ENCODE measurements at regions not wholly inside any gene's neighbourhood (a gene's known extent, or its start where the extent isn't known, plus 50 kb on each side); places are given as distances from the start of the nearest gene placed in this dataset.
A peak's percentile ranks its signal among the peaks of the same experiment; 100 is the strongest.

GRCh38 chr6:156562019-156562418 is 215.2 kb upstream of the ARID1B start:
- Mint-ChIP-seq H3K27ac (no peak overlapping the region), H3K9me3 (peaks cover 4% of the 10 kb centered on the region), H3K36me3 (ENCODE audit: low read depth) (no peaks in the 10 kb centered on the region), H3K4me3 (no peak overlapping the region), H3K27me3 (peaks cover 6% of the 10 kb centered on the region), H3K4me1 (peaks cover 10% of the 10 kb centered on the region)
- ATAC-seq (no peak), DNase-seq (no peak)

GRCh38 chr6:156560476-156560875 is 216.7 kb upstream of the ARID1B start:
- Mint-ChIP-seq H3K36me3 (ENCODE audit: low read depth) (no peaks in the 10 kb centered on the region), H3K27ac (no peak overlapping the region), H3K27me3 (peaks cover 5% of the 10 kb centered on the region), H3K4me3 (no peak overlapping the region), H3K9me3 (peaks cover 4% of the 10 kb centered on the region), H3K4me1 (peaks cover 18% of the 10 kb centered on the region)
- DNase-seq (no peak), ATAC-seq (no peak)

GRCh38 chr6:156559162-156559690 is 218.0 kb upstream of the ARID1B start:
- peaks cover 5% of the 10 kb centered on the region for H3K27me3 Mint-ChIP-seq
- H3K36me3 Mint-ChIP-seq (ENCODE audit: low read depth) = no peaks in the 10 kb centered on the region
- ATAC-seq (no peak), DNase-seq (no peak)
- H3K27ac Mint-ChIP-seq = no peak overlapping the region
- peaks cover 23% of the 10 kb centered on the region for H3K4me1 Mint-ChIP-seq
- H3K9me3 Mint-ChIP-seq = peaks cover 4% of the 10 kb centered on the region
- H3K4me3 Mint-ChIP-seq = no peak overlapping the region

GRCh38 chr6:156557911-156558259 is 219.3 kb upstream of the ARID1B start:
- Mint-ChIP-seq H3K27ac (no peak overlapping the region), H3K27me3 (peaks cover 5% of the 10 kb centered on the region), H3K9me3 (peaks cover 4% of the 10 kb centered on the region), H3K36me3 (ENCODE audit: low read depth) (no peaks in the 10 kb centered on the region), H3K4me3 (no peak overlapping the region), H3K4me1 (peaks cover 20% of the 10 kb centered on the region)
- DNase-seq (no peak), ATAC-seq (no peak)

GRCh38 chr6:156557251-156557910 is 219.8 kb upstream of the ARID1B start:
- no peak for ATAC-seq
- DNase-seq = no peak
- Mint-ChIP-seq H3K36me3 (ENCODE audit: low read depth) (no peaks in the 10 kb centered on the region), H3K4me1 (peaks cover 20% of the 10 kb centered on the region), H3K4me3 (no peak overlapping the region), H3K9me3 (peaks cover 4% of the 10 kb centered on the region), H3K27me3 (peaks cover 5% of the 10 kb centered on the region), H3K27ac (no peak overlapping the region)

GRCh38 chr6:156556811-156557210 is 220.4 kb upstream of the ARID1B start:
- Mint-ChIP-seq H3K4me1 (peaks cover 20% of the 10 kb centered on the region), H3K4me3 (no peak overlapping the region), H3K27ac (no peak overlapping the region), H3K36me3 (ENCODE audit: low read depth) (no peaks in the 10 kb centered on the region), H3K27me3 (peaks cover 5% of the 10 kb centered on the region), H3K9me3 (peaks cover 4% of the 10 kb centered on the region)
- no peak for ATAC-seq
- DNase-seq = no peak

GRCh38 chr6:156555116-156555515 is 222.1 kb upstream of the ARID1B start:
- no peaks in the 10 kb centered on the region for H3K36me3 Mint-ChIP-seq (ENCODE audit: low read depth)

GRCh38 chr6:156554160-156554559 is 223.0 kb upstream of the ARID1B start:
- Mint-ChIP-seq H3K36me3 (ENCODE audit: low read depth) (no peaks in the 10 kb centered on the region), H3K4me3 (no peak overlapping the region), H3K27ac (no peak overlapping the region), H3K4me1 (peaks cover 20% of the 10 kb centered on the region), H3K27me3 (peaks cover 2% of the 10 kb centered on the region), H3K9me3 (no peaks in the 10 kb centered on the region)
- no peak for DNase-seq
- no peak for ATAC-seq

More at GRCh38 chr6:156555116-156555515, 222.1 kb upstream of the ARID1B start:
- ATAC-seq (peak; percentile 57), DNase-seq (no peak)
- Mint-ChIP-seq H3K9me3 (peaks cover 4% of the 10 kb centered on the region), H3K27me3 (peaks cover 5% of the 10 kb centered on the region), H3K27ac (no peak overlapping the region), H3K4me3 (no peak overlapping the region), H3K4me1 (peaks cover 20% of the 10 kb centered on the region)

GRCh38 chr6:156552849-156553248 is 224.3 kb upstream of the ARID1B start:
- Mint-ChIP-seq H3K27ac (no peak overlapping the region), H3K4me1 (peaks cover 20% of the 10 kb centered on the region), H3K36me3 (ENCODE audit: low read depth) (no peaks in the 10 kb centered on the region), H3K27me3 (no peaks in the 10 kb centered on the region), H3K4me3 (no peak overlapping the region), H3K9me3 (no peaks in the 10 kb centered on the region)
- DNase-seq = no peak
- ATAC-seq = no peak

- Mint-ChIP-seq H3K27me3 (no peaks in the 10 kb centered on the region), H3K36me3 (ENCODE audit: low read depth) (no peaks in the 10 kb centered on the region), H3K9me3 (no peaks in the 10 kb centered on the region), H3K4me1 (peaks cover 11% of the 10 kb centered on the region), H3K27ac (no peak overlapping the region), H3K4me3 (no peak overlapping the region)
- no peak for DNase-seq
- ATAC-seq = no peak
These were observed 226.2 kb upstream of the ARID1B start for GRCh38 chr6:156550949-156551348.

- Mint-ChIP-seq H3K4me3 (no peak overlapping the region), H3K9me3 (no peaks in the 10 kb centered on the region), H3K27me3 (peaks cover 2% of the 10 kb centered on the region), H3K4me1 (no peaks in the 10 kb centered on the region), H3K27ac (no peak overlapping the region), H3K36me3 (ENCODE audit: low read depth) (no peaks in the 10 kb centered on the region)
- no peak for DNase-seq
- no peak for ATAC-seq
These were observed 231.2 kb upstream of the ARID1B start for GRCh38 chr6:156545931-156546330.

GRCh38 chr6:156545021-156545420 is 232.2 kb upstream of the ARID1B start:
- no peaks in the 10 kb centered on the region for H3K36me3 Mint-ChIP-seq (ENCODE audit: low read depth)
- DNase-seq (no peak), ATAC-seq (no peak)
- peaks cover 2% of the 10 kb centered on the region for H3K27me3 Mint-ChIP-seq
- no peak overlapping the region for H3K4me3 Mint-ChIP-seq
- no peaks in the 10 kb centered on the region for H3K9me3 Mint-ChIP-seq
- no peak overlapping the region for H3K27ac Mint-ChIP-seq
- H3K4me1 Mint-ChIP-seq = no peaks in the 10 kb centered on the region

- no peak for ATAC-seq
- Mint-ChIP-seq H3K4me3 (no peak overlapping the region), H3K27me3 (peaks cover 2% of the 10 kb centered on the region), H3K4me1 (no peaks in the 10 kb centered on the region), H3K36me3 (ENCODE audit: low read depth) (no peaks in the 10 kb centered on the region), H3K9me3 (no peaks in the 10 kb centered on the region), H3K27ac (no peak overlapping the region)
- DNase-seq = no peak
These were observed 233.1 kb upstream of the ARID1B start for GRCh38 chr6:156544046-156544445.

GRCh38 chr6:156543431-156543830 is 233.7 kb upstream of the ARID1B start:
- no peaks in the 10 kb centered on the region for H3K4me1 Mint-ChIP-seq
- ATAC-seq (no peak), DNase-seq (no peak)
- no peaks in the 10 kb centered on the region for H3K36me3 Mint-ChIP-seq (ENCODE audit: low read depth)
- peaks cover 2% of the 10 kb centered on the region for H3K27me3 Mint-ChIP-seq
- H3K4me3 Mint-ChIP-seq = no peak overlapping the region
- no peak overlapping the region for H3K27ac Mint-ChIP-seq
- H3K9me3 Mint-ChIP-seq = no peaks in the 10 kb centered on the region

- no peaks in the 10 kb centered on the region for H3K4me1 Mint-ChIP-seq
- H3K27ac Mint-ChIP-seq = no peak overlapping the region
- no peak overlapping the region for H3K4me3 Mint-ChIP-seq
- H3K27me3 Mint-ChIP-seq = no peaks in the 10 kb centered on the region
- H3K9me3 Mint-ChIP-seq = no peaks in the 10 kb centered on the region
- H3K36me3 Mint-ChIP-seq (ENCODE audit: low read depth) = no peaks in the 10 kb centered on the region
- DNase-seq = no peak
- no peak for ATAC-seq
These were observed 238.1 kb upstream of the ARID1B start for GRCh38 chr6:156538875-156539660.

Data from activated naive CD8-positive, alpha-beta T cell treated with anti-CD3 and anti-CD28 coated beads, Interleukin-2, amount 50 U/mL, for 24 hours (primary cell).